Parathyroid adenoma (tissue), 2 donors: ENCODE measurements at regions not wholly inside any gene's neighbourhood (a gene's known extent, or its start where the extent isn't known, plus 50 kb on each side); places are given as distances from the start of the nearest gene placed in this dataset.
"Not testable (repeated sequence)": the region's sequence is repeated elsewhere in the genome, so short reads cannot be mapped to it uniquely, and the experiment has no call there.

Experiments
- H2AFZ ChIP-seq: fragments of 300-600 bp; sonication (generic); one replicate; pipeline ENCODE4 v1.7.0; 2017; ENCODE audit warnings: antibody characterized with exemption, mild to moderate bottlenecking
- H3K27ac ChIP-seq: fragments of 300-600 bp; sonication (generic); one replicate; pipeline ENCODE4 v1.7.0; 2017
- H3K27me3 ChIP-seq: fragments of 300-600 bp; sonication (generic); one replicate; pipeline ENCODE4 v1.7.0; 2017; ENCODE audit warnings: low read length; ENCODE audit not compliant: control insufficient read depth, insufficient read depth
- H3K36me3 ChIP-seq: fragments of 300-600 bp; sonication (generic); one replicate; pipeline ENCODE4 v1.7.0; 2017; ENCODE audit warnings: low read length; ENCODE audit not compliant: control insufficient read depth, insufficient read depth
- H3K4me1 ChIP-seq: fragments of 300-600 bp; sonication (generic); one replicate; pipeline ENCODE4 v1.7.0; 2017; ENCODE audit warnings: control low read depth
- H3K4me2 ChIP-seq: fragments of 300-600 bp; sonication (generic); one replicate; pipeline ENCODE4 v1.7.0; 2017; ENCODE audit warnings: low read length
- H3K4me3 ChIP-seq: fragments of 300-600 bp; sonication (generic); one replicate; pipeline ENCODE4 v1.7.0; 2017; ENCODE audit warnings: low read depth, low read length
- H3K79me2 ChIP-seq: fragments of 300-600 bp; sonication (generic); one replicate; pipeline ENCODE4 v1.7.0; 2017; ENCODE audit warnings: control low read depth
- H3K9ac ChIP-seq: fragments of 300-600 bp; sonication (generic); one replicate; pipeline ENCODE4 v1.7.0; 2017; ENCODE audit warnings: mild to moderate bottlenecking
- H3K9me3 ChIP-seq: fragments of 300-600 bp; sonication (generic); one replicate; pipeline ENCODE4 v1.7.0; 2017; ENCODE audit warnings: low read length; ENCODE audit not compliant: control insufficient read depth
- CTCF ChIP-seq: fragments of 300-600 bp; sonication (generic); IDR thresholded peaks from one replicate; pipeline ENCODE4 v1.7.0; 2017; ENCODE audit warnings: antibody characterized with exemption, mild to moderate bottlenecking
- donor health status: primary hyperparathyroidism.

GRCh38 chr6:28838289-28838633 lies 85.5 kb downstream of the TRIM27 start:
- Histone ChIP-seq H3K27me3 (no peaks in the 10 kb centered on the region), H3K9me3 (no peaks in the 10 kb centered on the region), H3K9ac (no peak overlapping the region), H3K36me3 (no peaks in the 10 kb centered on the region), H3K4me2 (peak overlapping the region; percentile 92), H3K4me3 (peak overlapping the region; percentile 81), H3K4me1 (no peaks in the 10 kb centered on the region), H3K79me2 (no peaks in the 10 kb centered on the region), H3K27ac (peak overlapping the region; percentile 76), H2AFZ (peak overlapping the region; percentile 88)
- no peak for TF ChIP-seq CTCF

GRCh38 chr6:28838634-28839442 lies 84.9 kb downstream of the TRIM27 start:
- H3K9ac ChIP-seq, result no peak overlapping the region
- H3K4me1 ChIP-seq, result no peaks in the 10 kb centered on the region
- TF ChIP-seq CTCF, result peak; percentile 72
- peak overlapping the region; percentile 76 for H3K27ac ChIP-seq
- H3K36me3 ChIP-seq, result no peaks in the 10 kb centered on the region
- peak overlapping the region; percentile 81 for H3K4me3 ChIP-seq
- H3K4me2 ChIP-seq, result peak overlapping the region; percentile 92
- H3K79me2 ChIP-seq, result no peaks in the 10 kb centered on the region
- no peaks in the 10 kb centered on the region for H3K9me3 ChIP-seq
- H3K27me3 ChIP-seq, result no peaks in the 10 kb centered on the region
- H2AFZ ChIP-seq, result peak overlapping the region; percentile 88

- peak overlapping the region; percentile 76 for H3K27ac ChIP-seq
- peak overlapping the region; percentile 92 for H3K4me2 ChIP-seq
- no peaks in the 10 kb centered on the region for H3K36me3 ChIP-seq
- H2AFZ ChIP-seq, result peak overlapping the region; percentile 88
- no peak for TF ChIP-seq CTCF
- no peaks in the 10 kb centered on the region for H3K79me2 ChIP-seq
- H3K9ac ChIP-seq, result no peak overlapping the region
- H3K27me3 ChIP-seq, result no peaks in the 10 kb centered on the region
- no peaks in the 10 kb centered on the region for H3K9me3 ChIP-seq
- peak overlapping the region; percentile 81 for H3K4me3 ChIP-seq
- no peaks in the 10 kb centered on the region for H3K4me1 ChIP-seq
These were observed 84.2 kb downstream of the TRIM27 start for GRCh38 chr6:28839443-28840120.

GRCh38 chr6:28841290-28841689 lies 82.5 kb downstream of the TRIM27 start:
- no peak for TF ChIP-seq CTCF
- Histone ChIP-seq H3K9ac (no peak overlapping the region), H3K79me2 (no peaks in the 10 kb centered on the region), H2AFZ (no peak overlapping the region), H3K4me3 (no peak overlapping the region), H3K4me1 (no peaks in the 10 kb centered on the region), H3K4me2 (no peak overlapping the region), H3K36me3 (no peaks in the 10 kb centered on the region), H3K27ac (no peak overlapping the region), H3K9me3 (no peaks in the 10 kb centered on the region), H3K27me3 (no peaks in the 10 kb centered on the region)

- H3K4me1 ChIP-seq, H3K27me3 ChIP-seq, H3K9ac ChIP-seq, H3K79me2 ChIP-seq, H2AFZ ChIP-seq, H3K36me3 ChIP-seq, H3K4me3 ChIP-seq, H3K27ac ChIP-seq, H3K9me3 ChIP-seq, H3K4me2 ChIP-seq: not testable (repeated sequence)
These were observed 75.0 kb downstream of the TRIM27 start for GRCh38 chr6:28848756-28849155.
